ENCODE measurements at regions not wholly inside any gene's neighbourhood (a gene's known extent, or its start where the extent isn't known, plus 50 kb on each side); places are given as distances from the start of the nearest gene placed in this dataset.

DNA sequence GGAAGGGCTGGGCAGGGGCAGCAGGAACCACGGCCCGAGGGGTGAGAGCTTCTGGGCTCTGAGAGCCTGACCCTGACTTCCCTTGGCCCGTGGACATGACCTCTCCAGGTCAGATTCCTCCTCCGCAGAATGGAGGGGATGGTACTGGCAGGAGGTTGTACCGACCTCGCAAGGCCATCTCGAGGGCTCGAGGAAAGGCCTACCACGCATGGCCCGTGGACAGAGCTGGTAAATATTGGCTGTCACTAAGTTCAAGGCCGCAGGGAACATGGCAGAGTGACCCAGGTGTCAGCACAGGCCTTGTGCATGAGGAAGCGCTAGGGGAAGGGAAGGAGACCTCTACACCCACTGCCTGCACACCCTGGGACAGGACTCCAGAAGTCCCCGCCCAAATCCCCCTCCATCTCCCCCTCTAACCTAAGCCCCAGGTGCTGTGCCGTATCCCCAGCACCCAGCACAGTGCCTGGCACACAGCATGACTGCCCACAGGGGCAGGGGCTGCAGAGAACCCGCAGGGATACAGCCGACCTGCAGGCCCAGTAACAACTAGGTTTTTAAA, 54.9 kb upstream of the PPP2R5C start:
- no peak for DNase-seq (ENCODE audit: low spot score)
- H3K27me3 Mint-ChIP-seq (ENCODE audit: low read depth), result peaks cover 27% of the 10 kb centered on the region
- no peaks in the 10 kb centered on the region for H3K9me3 Mint-ChIP-seq
- H3K4me3 Mint-ChIP-seq, result no peak overlapping the region
- H3K4me1 Mint-ChIP-seq (ENCODE audit: low read depth), result peaks cover 25% of the 10 kb centered on the region
- peaks cover 3% of the 10 kb centered on the region for H3K36me3 Mint-ChIP-seq (ENCODE audit: low read depth)
- H3K27ac Mint-ChIP-seq, result peak overlapping the region; percentile 68

DNA sequence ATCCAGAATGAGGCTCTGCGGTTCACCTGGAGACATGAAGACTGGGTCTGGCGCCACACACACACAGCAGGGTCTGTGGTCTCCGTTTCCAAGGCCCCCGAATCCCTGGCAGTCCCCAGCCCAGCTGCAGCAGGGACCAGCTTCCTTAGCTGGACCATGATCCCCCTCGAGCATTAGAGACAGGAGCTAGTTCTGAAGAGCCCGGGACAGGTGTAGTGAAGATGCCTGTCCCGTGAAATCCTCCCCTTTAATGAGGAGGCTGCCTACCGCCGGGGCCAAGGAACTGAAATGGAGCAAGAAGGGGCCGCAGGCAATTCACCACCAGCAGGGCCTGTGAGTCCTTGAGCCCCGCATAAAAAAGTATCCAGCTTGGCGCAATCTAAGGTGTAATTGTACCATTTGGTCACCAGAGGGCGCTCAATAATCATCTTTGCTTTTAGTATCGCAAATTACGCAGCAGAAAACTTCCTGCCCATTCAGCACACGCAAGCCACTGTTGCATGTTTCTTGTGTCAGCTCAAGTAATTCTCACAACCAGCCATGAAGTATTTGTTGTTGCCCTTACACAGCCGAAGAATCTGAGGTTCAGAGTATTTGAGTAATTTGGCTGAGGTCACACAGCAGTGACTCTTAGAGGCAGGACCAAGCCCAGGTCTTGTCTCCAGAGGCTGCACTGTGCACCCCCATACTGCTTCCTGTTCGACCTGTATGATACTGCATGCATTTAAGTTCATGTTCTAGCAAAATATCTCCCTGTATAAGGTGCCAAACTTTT, 54.3 kb upstream of the PPP2R5C start:
- Mint-ChIP-seq H3K27me3 (ENCODE audit: low read depth) (peaks cover 23% of the 10 kb centered on the region), H3K27ac (peak overlapping the region; percentile 78), H3K4me3 (peak overlapping the region; percentile 36), H3K9me3 (no peaks in the 10 kb centered on the region), H3K4me1 (ENCODE audit: low read depth) (peaks cover 25% of the 10 kb centered on the region), H3K36me3 (ENCODE audit: low read depth) (peaks cover 3% of the 10 kb centered on the region)
- DNase-seq (ENCODE audit: low spot score), result peak; percentile 61

DNA sequence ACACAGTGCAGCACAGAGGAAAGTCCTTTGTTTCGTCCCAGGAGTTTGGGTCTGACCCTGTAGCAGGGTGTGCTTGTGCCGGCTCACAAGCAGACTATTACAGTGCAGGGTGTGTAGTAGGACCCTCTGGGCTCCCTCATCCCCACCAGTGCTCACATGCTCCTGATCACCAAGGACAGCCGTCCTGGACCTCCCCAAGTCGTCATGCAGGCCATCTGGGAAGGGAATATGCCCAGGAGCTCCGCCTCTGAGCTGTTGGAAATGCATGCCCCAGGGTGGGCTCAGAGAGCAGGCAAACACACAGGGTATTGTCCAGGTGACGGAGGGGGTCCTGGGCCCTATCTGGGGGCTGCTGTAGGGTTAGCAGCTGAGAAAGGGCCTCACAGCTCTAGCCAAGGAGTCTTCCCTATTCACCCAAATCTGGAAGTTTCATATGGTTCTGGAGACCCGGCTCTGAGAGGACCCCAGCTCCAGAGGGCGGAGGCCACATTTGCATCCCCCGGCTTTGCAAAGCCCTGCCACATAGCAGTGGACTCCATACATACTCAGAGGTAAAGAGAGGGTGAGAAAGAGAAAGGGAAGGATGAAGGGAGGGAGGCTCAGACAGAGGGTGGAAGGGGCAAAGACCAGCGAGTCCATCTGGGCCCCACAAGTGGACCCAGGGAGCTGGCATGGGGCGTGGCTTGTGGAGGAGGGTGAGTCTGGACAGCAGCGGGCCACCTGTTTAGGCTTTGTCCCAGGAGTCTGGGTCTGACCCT, 53.5 kb upstream of the PPP2R5C start:
- Mint-ChIP-seq H3K27me3 (ENCODE audit: low read depth) (peaks cover 16% of the 10 kb centered on the region), H3K9me3 (no peaks in the 10 kb centered on the region), H3K4me1 (ENCODE audit: low read depth) (peaks cover 25% of the 10 kb centered on the region), H3K4me3 (peak overlapping the region; percentile 36), H3K36me3 (ENCODE audit: low read depth) (peaks cover 3% of the 10 kb centered on the region), H3K27ac (peak overlapping the region; percentile 78)
- no peak for DNase-seq (ENCODE audit: low spot score)

DNA sequence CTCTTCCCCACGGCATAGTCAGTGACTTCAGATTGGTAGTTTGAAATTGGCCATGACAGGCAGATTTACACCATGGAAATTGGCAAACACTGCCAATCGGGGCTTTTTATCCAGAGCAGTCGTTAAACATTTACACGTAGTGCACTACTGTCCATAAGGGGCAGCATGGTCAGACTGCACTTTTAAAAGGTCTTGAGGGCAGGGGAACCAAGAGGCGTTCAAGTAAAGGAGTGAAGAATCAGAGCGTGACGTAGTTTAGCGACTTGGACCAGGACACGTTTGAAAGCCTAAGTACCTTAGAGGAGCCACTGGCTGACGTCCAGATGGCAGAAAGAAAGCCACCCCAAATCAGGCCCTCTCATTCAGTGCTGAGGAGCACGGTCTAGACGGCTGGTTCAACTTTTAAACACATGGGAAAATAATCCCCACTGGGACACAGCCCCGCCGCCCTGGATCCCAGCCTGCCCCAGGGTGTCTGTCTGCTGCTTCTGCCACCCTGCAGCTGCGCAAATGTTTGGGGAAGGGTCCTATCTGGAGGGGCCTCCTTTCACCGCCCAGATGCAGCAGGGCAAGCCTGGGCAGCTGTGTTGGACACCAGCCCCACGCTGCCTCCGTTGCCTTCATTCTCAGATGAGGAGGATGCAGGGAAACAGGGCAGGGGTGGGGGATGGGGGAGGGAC, 52.5 kb upstream of the PPP2R5C start:
- peaks cover 5% of the 10 kb centered on the region for H3K9me3 Mint-ChIP-seq

DNA sequence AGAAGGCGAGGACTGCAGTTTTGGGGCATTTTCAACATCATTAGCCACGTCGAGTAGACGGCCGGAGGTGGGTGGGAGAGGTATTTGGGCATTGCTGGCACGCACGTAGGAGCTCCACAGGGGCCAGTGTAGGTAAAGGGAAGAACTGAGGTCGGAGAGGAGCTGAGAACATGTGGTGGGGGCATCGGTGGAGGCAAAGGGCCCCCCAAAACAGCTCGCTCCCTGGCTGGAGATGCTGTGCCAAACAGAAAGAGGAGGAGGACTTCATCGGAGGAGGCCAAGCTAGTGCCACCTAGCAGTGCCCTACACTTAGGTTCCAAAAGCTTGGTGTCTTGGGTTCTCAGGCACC, 52.0 kb upstream of the PPP2R5C start:
- Mint-ChIP-seq H3K27ac (no peak overlapping the region), H3K36me3 (ENCODE audit: low read depth) (peaks cover 6% of the 10 kb centered on the region), H3K9me3 (peaks cover 8% of the 10 kb centered on the region), H3K4me1 (ENCODE audit: low read depth) (peaks cover 29% of the 10 kb centered on the region), H3K4me3 (no peak overlapping the region), H3K27me3 (ENCODE audit: low read depth) (peaks cover 7% of the 10 kb centered on the region)
- no peak for DNase-seq (ENCODE audit: low spot score)

More for the DNA sequence above, 52.5 kb upstream of the PPP2R5C start:
- H3K27ac Mint-ChIP-seq, result no peak overlapping the region
- no peak overlapping the region for H3K4me3 Mint-ChIP-seq
- peaks cover 6% of the 10 kb centered on the region for H3K36me3 Mint-ChIP-seq (ENCODE audit: low read depth)
- peaks cover 10% of the 10 kb centered on the region for H3K27me3 Mint-ChIP-seq (ENCODE audit: low read depth)
- H3K4me1 Mint-ChIP-seq (ENCODE audit: low read depth), result peaks cover 29% of the 10 kb centered on the region
- DNase-seq (ENCODE audit: low spot score), result no peak

DNA sequence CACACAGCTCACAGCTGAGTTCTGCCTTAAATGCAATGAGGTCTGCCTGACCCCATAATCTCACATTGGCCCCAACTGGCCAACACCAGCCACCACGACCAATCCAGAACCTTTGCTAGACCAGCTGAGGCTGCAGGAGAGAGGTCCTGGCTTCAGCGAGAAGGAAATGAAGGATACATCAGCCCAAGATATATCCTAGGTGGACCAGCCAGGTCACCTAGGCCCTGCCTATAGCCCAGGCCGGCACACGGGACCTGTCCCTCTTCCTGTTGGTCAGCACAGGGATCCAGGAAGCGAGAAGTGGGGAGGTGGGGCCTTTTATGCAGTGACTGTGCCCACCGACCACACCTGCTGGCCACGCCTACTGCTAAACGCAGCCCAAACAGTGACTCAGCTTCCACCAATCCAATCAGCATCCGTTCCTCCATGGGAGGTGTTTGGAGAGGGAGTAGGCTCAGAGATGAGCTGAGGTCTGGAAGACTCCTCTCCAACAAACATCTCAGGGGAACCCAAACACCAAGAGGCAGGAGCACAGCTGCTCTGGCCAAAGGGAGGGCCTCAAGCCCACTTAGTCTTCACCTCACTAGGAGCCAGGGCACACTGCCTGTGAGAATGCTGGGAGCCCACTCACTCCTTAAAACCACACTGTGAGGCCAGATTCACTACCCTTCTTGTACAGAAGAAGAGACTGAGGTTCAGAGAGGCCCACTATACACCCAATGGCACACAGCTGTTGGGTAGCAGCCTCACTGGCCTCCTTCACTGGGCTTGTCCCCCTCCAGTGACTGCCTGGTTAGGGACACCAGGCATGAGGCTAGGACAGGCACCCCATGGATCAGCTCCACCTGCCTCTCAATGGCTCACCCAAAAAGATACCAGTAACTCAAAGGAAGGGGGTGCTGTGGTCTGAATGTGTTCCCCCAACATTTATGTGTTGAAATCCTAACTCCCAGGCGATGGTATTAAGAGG, 51.3 kb upstream of the PPP2R5C start:
- peaks cover 4% of the 10 kb centered on the region for H3K36me3 Mint-ChIP-seq (ENCODE audit: low read depth)
- peaks cover 8% of the 10 kb centered on the region for H3K9me3 Mint-ChIP-seq
- H3K27me3 Mint-ChIP-seq (ENCODE audit: low read depth), result peaks cover 2% of the 10 kb centered on the region
- H3K4me1 Mint-ChIP-seq (ENCODE audit: low read depth), result peaks cover 28% of the 10 kb centered on the region
- no peak overlapping the region for H3K27ac Mint-ChIP-seq
- DNase-seq (ENCODE audit: low spot score), result no peak
- no peak overlapping the region for H3K4me3 Mint-ChIP-seq

DNA sequence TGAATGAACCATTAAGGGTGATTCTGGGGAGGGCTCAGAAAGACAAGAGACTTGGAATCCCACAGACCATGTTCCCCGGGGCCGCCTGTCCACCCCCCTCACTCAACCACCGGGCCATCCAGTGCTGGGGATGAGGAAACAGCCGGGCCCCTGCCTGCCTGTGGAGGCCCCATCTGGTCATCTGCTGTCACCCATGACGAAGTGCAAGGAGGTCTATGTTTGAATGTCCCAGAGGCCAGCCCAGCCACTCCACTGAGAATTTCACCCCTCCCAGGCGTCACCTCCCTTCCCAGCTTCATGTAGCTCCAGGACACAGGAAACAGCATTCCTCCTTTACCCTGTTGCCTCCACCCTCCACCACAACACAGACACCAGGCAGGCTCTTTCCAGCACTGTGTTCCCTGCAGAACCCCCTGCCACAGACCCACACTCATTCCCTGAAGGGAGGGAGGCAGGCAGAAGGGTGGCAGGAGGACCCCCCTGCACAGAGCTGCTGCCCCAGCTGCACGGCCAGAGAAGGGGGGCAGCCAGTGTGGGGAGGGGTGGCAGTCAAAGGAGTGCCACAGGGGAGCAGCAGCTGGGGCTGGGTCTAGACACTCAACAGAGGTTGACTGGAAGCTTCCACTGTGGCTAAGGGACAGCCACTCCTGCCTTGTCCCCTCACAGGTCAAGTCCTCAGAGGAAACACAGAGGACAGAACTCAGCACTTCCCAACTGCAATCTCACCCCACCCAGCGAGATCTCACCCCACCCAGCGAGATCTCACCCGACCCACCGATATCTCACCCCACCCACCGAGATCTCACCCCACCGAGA, 50.3 kb upstream of the PPP2R5C start:
- Mint-ChIP-seq H3K27me3 (ENCODE audit: low read depth) (no peaks in the 10 kb centered on the region), H3K36me3 (ENCODE audit: low read depth) (peaks cover 3% of the 10 kb centered on the region), H3K4me1 (ENCODE audit: low read depth) (peaks cover 29% of the 10 kb centered on the region), H3K27ac (no peak overlapping the region), H3K4me3 (no peak overlapping the region), H3K9me3 (peaks cover 8% of the 10 kb centered on the region)
- no peak for DNase-seq (ENCODE audit: low spot score)

All from T-helper 2 cell treated with Interferon-gamma antibody and Interleukin-4, amounts not matched to agents 5 μg/mL and 100 μg/mL, for 36 hours (primary cell).